ENCODE measurements at regions not wholly inside any gene's neighbourhood (a gene's known extent, or its start where the extent isn't known, plus 50 kb on each side); places are given as distances from the start of the nearest gene placed in this dataset.
A peak's percentile ranks its signal among the peaks of the same experiment; 100 is the strongest.

DNA sequence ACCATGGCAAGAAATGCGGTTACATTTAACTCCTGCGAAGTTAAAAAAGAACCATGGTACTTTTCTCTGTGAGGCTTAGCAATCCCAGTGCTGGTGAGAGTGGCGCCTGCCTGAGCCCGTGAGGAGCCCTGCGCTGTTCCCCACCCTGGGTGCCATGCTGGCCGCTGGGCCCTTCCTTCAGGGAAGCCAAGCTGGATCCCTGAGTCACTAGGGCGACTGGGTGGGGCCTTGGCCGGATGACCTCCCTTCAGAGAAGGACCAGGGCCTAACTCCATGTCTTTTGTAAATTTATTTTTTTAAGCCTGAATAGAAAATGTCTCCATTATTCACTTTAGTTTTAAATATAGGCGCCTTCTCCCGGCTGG, 209.1 kb downstream of the ERMARD start:
- DNase-seq: peak; percentile 47

GRCh38 chr6:169960003-169960344, 208.6 kb downstream of the ERMARD start:
- peak; percentile 54 for DNase-seq

DNA sequence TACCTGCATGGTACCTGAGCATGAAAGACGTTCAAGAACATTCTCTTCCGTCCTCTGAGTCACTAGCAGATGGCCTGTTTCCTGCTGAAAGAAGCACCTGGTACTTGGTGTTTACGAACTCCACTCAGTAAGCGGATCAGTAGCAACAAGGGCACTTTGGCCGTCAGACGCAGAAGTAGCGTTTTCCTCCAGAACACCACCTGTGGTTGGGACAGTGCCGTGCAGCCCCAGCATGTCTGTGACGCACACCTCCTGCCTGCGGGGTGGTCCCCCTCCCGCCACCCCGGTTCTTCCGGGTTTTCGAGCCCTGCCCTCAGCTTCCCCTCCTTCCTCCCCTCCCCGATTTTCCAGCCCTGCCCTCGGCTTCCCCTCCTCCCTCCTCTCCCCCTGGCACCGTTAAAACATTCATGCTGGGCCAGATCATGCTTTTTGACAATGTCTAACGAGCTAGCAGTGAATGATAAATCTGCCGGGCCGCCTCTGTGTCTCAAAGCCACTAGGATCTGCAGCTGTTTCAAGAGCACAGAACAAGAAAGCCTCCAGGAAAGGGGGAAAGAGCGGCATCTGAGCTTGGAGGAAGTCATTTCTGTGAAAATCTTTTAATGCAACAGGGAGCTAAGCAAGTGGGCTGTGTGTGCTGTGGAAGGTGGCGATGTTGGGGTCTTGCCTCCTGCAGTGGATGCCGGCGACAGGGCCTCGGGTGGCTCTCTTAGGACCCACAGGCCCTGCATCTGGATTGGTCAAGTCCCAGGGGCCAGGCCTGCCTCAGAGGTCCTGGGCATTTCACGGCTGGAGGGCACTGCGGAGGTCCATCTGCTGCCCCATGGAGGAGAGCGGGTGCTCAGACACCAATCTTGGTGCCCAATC, 207.9 kb downstream of the ERMARD start:
- DNase-seq: peak; percentile 95

- no peak for DNase-seq
Measured at GRCh38 chr6:169958510-169958909, 207.1 kb downstream of the ERMARD start.

DNA sequence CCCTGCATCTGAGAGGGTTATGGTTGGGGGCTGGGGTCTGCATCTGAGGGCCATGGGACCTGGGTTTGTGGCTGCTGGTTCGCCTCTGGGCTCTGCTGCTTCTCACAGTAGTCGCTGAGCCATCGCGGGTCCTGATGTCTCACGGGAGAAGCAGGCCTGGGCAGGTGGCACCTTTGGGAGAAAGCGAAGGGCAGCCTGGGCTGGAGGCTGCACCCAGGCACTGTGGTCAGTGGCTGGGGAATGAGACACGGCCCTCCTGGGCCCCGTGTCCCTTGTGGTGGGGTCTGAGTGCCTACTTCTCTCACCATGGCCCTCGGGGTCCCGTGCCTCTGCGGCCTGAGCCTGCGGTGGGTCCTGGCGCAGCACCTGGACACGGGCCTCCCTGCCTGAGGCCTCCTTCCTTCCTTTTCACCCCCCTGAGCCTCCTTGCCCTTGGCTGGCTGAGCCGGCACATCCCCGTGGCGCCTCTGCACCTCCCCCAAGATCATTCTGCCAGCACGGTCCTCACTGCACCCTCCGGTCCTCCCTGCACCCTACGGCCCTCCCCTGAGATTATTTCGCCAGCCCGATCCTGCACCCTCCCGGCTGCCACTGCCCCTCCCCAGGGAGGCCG, 206.0 kb downstream of the ERMARD start:
- DNase-seq: no peak

DNA sequence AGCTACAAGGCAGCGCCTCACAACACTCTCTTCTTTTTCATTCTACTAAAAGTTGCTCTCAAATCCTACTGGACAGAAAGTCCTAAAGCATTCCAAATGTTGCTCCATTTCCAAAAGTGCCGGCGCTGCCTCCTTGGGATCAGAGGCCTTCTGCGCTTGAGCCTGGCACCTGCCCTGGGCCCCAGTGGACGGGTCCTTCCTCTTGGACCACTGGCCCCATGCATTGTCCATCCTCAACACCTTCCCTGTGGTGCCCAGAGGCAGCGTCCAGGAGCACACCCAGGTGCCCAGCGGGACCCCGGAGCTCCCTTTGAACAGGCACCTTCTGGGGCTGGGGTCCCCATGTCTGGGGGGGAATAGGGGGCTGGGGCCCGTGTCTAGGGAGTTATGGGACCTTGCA, 205.2 kb downstream of the ERMARD start:
- DNase-seq: no peak

GRCh38 chr6:169955731-169956437, 204.5 kb downstream of the ERMARD start:
- DNase-seq: no peak

DNA sequence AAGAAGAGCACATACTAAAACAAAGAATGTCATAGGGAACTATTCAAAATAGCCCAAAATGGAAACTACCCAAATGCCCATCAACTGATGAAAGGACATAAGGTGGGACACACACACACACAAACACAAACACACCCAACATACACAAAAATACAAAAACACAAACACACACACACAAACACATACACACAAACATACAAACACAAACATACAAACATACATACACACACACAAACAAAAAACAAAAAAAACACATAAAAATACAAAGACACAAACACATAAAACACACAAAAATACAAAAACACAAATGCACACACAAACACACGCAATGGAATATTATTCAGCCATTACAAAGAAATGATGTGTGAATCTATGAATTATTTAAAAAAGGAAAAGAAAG, 203.6 kb downstream of the ERMARD start:
- no peak for DNase-seq

- DNase-seq: peak; percentile 51
Measured at GRCh38 chr6:169953686-169954085, 202.3 kb downstream of the ERMARD start.

GRCh38 chr6:169950558-169950957, 199.1 kb downstream of the ERMARD start:
- DNase-seq: peak; percentile 75

DNA sequence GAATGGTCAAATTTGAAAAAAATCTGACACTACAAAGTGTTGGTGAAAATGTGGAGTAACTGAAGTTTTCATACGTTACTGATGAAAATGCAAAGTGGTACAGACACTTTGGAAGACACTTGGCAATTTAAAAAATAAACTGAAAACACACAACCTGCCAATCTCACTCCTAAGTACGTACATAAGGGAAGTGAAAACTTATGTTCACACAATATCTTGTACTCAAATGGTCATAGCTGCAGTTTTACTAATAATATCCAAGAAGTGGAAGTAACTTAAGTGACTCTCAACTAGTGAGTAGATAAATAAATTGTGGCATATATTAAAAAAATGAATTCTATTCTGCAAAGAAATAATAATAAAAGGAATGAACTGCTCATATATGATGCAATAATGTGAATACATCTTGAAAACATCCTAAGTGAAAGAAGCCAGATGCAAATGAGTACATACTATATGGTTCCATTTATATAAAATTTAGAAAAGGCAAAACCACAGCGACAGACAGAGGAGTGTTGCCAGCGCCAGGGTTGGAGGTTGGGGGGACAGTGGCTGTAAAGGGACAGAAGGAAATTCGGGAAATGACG, 198.2 kb downstream of the ERMARD start:
- no peak for DNase-seq

GRCh38 chr6:169946971-169947370, 195.5 kb downstream of the ERMARD start:
- DNase-seq: no peak

DNA sequence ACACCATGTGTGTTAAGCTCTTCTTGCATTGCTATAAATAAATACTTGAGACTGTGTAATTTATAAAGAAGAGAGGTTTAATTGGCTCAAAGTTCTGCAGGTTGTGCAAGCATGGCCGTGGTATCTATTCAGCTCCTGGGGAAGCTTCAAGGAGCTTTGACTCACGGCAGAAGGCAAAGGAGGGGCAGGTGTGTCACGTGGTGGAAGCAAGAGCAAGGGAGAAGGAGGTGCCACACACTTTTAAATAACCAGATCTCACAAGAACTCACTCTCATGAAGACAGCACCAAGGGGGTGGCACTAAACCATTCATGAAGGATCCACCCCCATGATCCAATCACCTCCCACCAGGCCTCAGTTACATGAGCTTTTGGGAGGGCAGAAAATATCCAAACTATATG, 193.7 kb downstream of the ERMARD start:
- DNase-seq: no peak

DNA sequence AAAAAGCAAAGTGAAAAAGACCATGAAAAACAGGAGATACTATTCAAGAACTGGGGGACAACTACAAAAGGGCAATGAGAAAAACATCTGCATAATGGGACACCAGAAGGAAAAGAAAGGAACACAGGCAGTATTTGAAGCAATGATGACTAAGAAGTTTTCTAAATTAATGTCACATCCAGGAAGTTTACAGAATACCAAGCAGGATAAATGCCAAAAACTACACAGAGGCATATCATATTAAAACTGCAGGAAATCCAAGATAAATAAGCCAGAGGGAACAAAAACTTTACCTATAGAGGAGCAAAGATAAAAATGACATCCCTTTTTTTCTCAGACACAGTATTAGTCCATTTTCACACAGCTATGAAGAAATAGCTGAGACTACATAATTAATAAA, 193.0 kb downstream of the ERMARD start:
- no peak for DNase-seq

- DNase-seq: no peak
Measured at GRCh38 chr6:169944061-169944337, 192.6 kb downstream of the ERMARD start.

- no peak for DNase-seq
Measured at GRCh38 chr6:169943241-169944060, 192.0 kb downstream of the ERMARD start.

GRCh38 chr6:169942173-169942572, 190.8 kb downstream of the ERMARD start:
- no peak for DNase-seq

GRCh38 chr6:169940481-169941271, 189.3 kb downstream of the ERMARD start:
- DNase-seq: peak; percentile 16

DNA sequence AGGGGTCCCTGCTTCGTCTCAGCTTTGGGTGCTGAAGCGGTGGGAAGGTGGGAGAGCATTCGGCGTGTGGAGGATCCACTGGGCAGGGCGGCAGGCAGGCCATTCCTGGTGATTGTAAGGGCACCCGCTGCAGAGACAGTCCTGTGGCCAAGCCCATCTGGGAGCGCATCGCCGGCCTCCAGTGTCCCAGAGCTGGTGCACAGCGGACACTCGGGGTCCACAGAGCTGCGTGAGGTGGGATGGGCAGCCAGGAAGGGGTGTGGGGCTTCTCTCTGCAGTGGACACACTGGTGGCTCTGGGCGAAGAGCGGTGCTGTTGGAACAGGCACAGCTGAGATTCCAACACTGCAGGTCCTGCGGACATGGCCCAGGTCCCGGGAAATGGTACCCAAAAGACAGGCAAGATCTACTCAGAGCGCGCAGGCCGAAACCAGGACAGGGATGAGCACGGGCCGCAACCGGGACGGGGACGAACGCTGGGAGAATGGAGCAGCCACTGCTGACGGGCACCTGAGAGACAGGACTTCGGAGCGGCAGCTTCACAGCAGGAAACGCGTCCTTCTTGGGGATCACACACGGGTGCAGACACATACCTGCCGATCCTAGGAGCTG, 188.2 kb downstream of the ERMARD start:
- no peak for DNase-seq

- no peak for DNase-seq
Measured at GRCh38 chr6:169938731-169939130, 187.3 kb downstream of the ERMARD start.

GRCh38 chr6:169938262-169938701, 186.9 kb downstream of the ERMARD start:
- DNase-seq: no peak

Measured in NCI-H69 (cell line).